CD4-positive, alpha-beta T cell treated with Interleukin-4 for 1 hour (primary cell): ENCODE measurements at regions not wholly inside any gene's neighbourhood (a gene's known extent, or its start where the extent isn't known, plus 50 kb on each side); places are given as distances from the start of the nearest gene placed in this dataset.

Experiments
- DNase-seq, 2 donors: peaks; one replicate each; pipeline ENCODE4 v3.0.0-alpha.2; 2020 to 2022

DNA sequence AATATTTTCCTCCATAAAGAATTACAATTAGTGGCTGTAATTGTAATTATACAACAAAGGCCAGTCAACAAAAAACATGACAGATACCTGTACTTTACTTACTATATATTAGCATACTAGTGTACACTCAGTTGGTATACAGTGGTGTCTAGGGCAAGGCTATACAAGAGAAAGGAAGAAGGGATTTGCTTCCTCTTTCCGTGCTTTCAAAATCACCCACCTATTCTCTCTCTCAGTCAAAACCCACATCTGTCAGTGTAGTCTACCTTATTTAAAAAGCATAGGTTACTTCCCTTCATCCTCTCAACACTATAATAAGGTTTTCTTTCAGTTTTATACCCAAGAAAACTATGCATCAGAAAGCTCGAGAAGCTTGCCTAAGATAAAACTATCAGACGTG lies 355.8 kb upstream of the NR5A2 start:
- no peak for DNase-seq

- no peak for DNase-seq
These were observed 351.6 kb upstream of the NR5A2 start for GRCh38 chr1:199675937-199676336.

- no peak for DNase-seq
These were observed 348.7 kb upstream of the NR5A2 start for GRCh38 chr1:199678771-199679170.

GRCh38 chr1:199682081-199682480 lies 345.4 kb upstream of the NR5A2 start:
- no peak for DNase-seq

DNA sequence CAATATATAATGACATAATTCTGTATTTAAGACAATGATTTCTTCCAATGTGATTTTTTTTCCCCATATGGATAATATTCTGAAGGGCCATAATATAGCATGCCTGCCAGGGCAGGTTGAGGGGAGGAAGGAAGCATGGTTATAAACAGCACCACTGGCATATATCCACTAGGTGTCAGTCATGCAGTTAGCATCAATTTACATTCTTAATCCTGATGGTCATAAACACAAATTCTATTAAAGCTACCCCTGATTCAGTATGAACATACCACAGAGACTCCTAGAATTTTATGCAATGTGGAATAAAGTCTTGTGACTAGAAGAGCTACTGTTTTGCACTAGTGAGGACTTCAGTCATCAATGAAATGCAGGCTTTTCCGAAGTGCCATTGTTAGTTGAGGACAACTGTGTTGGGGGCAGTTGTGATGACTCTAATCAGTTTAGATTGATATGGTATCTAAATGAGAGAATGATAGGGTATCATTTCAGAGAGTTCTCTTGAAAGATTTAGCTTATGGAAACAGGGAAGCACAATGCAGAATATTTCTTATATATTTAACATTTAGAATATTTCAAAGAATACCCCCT lies 342.7 kb upstream of the NR5A2 start:
- DNase-seq, result peak; percentile 20 to 31

DNA sequence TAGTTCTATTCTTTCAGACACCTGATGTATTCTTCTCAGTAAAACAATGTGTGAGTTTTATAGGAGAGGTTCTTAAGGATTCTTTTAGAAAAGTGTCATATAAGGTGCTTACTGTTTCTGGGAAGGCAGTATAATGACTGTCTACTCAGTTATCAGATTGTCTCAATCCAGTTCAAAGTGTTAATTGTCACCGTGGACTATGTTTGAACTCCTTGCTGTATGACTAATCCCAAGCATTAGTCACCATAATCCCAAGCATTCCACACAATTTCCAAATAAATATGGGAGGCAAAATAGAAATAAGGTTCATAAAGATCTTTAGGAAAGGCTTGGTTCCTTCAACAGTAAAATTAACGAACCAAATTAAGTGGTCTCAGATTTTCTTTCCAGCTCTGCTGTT lies 342.1 kb upstream of the NR5A2 start:
- DNase-seq, result no peak

GRCh38 chr1:199687321-199687720 lies 340.2 kb upstream of the NR5A2 start:
- no peak for DNase-seq

DNA sequence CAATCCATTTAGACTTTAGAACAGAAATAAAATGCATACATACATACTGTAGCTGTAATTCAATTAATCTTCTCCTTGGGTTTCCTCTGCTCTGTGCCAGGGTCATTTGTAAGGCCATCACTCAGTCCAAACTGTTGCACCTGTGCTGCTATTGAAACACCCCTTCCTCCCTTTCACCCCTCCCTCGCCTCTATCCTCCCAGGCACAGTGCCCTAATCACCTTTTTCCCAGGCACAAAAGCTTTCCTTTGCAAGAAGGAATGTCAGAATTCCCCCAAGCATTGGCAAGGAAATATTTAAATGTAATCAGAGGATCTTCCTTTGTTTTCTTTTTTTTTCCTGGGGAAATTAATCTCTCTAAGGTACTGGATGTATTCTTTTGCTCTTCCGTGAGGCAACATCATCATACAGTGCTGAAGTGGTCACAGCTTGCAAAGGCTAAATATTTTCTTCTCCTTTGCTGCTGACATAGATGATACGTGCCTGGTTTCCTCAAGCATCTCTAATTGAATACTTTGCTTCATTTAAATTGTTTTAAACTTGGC lies 339.3 kb upstream of the NR5A2 start:
- DNase-seq, result no peak

GRCh38 chr1:199688774-199689173 lies 338.7 kb upstream of the NR5A2 start:
- DNase-seq, result no peak

DNA sequence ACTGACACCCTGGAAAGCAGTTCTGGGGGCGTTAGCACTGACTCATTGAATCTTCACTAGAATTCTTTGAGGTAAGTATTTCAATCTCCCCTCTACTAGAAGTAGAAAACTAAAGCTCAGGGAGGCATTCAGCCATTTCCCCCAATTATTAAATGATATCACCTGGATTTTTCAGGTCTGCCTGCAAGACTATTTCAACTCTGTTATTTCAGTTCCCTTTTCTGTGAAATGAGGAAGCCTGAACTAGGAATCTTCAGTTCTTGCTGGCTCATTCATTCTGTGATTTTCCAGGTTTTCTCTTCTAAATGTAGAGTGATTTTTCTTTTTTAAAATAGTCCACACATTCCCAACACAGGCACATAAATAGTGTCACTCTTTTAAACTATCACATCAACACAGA lies 337.0 kb upstream of the NR5A2 start:
- no peak for DNase-seq

DNA sequence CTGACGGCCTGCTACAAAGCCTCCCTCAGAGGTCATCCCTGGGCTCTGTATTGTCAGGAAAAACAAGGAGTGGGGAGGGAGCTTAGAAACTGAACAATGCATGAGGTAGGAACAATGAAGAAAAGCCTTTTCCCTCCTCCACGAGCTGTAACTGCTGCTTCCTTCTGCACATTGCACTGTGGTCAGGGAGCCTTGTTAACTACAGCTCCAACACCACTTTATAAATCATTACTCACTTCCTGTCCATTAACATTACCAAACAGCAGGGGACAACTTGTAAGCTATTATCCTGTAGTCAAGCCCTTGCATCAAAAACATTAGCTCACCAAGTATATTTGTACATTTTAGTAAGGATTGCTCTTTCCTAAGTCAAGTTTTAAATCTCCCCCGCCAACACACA lies 336.0 kb upstream of the NR5A2 start:
- peak in 1 of 2 donors; percentile 12 for DNase-seq

- DNase-seq, result no peak
These were observed 333.8 kb upstream of the NR5A2 start for GRCh38 chr1:199693724-199694123.

GRCh38 chr1:199696225-199696624 lies 331.3 kb upstream of the NR5A2 start:
- no peak for DNase-seq

- DNase-seq, result no peak
These were observed 329.3 kb upstream of the NR5A2 start for GRCh38 chr1:199698222-199698621.

DNA sequence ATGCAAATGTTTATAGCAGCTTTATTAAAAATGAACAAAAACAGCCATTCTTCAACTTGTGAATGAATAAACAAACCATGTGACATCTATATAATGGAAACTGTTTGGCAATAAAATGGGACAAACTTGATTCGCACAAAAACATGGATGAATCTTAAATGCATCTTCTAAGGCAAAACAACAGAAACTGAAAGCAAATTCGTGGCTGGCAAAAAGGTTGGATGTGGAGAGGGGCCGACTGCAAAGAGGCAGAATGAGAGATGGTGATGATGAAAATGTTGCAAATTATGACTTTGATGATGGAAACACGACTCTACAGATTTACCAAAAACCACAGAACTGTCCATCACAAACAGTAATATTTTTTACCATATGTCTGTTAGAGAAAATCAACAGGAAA lies 327.0 kb upstream of the NR5A2 start:
- DNase-seq, result no peak

- no peak for DNase-seq
These were observed 325.8 kb upstream of the NR5A2 start for GRCh38 chr1:199701726-199702125.

- no peak for DNase-seq
These were observed 323.3 kb upstream of the NR5A2 start for GRCh38 chr1:199704231-199704630.

DNA sequence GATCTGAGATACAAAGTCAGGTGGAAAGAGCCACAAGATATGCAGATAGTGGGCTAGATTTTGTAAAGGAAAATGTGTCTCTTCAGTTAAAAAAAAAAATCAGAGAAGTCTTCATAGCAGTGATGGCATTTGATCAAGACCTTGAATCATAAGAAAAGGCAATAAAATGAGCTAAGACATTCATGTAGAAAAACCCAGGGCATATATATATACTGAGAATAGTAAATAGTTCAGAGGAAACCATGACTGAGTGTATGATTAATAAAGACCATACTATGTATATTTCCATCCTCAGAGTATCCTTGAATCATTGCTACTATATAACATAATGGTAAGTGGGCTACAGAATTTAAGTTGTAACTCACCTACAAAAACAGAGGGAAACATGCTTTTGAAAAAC lies 321.7 kb upstream of the NR5A2 start:
- DNase-seq, result no peak

GRCh38 chr1:199706826-199707606 lies 320.5 kb upstream of the NR5A2 start:
- no peak for DNase-seq

DNA sequence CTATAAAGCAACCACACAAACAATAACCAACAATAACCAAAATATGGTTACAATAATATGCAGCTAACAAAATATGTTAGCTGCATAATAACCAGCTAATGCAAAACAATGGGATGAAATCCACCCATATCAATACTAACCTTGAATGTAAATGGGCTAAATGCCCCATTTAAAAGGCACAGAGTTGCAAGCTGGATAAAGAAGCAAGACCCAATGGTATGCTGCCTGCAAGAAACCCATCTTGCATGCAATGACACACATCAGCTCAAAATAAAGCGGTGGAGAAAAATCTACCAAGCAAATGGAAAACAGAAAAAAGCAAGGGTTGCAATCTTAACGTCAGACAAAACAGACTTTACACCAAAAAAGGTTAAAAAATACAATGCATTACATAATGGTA lies 316.5 kb upstream of the NR5A2 start:
- no peak for DNase-seq

DNA sequence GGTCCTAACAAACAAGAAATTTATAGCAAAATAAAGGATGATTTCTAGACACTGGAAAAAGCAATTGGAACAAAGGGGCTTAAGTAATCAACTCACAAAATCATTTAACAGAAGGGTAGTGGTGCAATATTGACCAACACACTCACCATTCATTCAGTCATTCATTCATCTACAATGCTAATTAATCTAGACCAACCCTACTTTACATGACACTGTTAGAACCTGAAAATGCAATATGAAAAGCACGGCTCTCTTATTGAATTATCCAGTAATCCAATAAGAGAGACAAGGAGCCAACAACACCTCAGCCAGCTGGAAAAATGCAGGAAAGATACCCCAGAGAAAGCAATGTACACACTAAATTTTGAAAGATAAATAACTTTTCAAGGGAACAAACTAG lies 310.8 kb upstream of the NR5A2 start:
- no peak for DNase-seq

GRCh38 chr1:199719156-199719842 lies 308.2 kb upstream of the NR5A2 start:
- no peak for DNase-seq

DNA sequence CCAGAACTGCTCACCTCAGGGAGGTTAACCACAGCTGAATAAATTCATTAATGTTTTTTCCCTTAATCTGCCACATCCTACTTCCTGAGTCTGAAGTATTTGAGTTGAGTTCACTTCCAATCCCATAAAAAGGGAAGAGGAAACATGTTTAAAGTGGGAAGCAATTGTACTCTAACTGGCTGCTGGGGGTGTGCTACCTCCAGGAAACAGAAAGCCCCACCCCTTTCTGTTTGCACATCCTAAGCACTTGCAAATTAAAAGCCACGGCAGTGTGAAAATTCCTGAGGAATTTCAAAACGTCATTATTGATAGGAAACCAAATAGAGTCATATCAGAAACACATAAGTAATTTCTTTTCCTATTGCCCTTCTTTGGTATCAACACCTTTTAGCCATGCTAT lies 307.0 kb upstream of the NR5A2 start:
- no peak for DNase-seq

DNA sequence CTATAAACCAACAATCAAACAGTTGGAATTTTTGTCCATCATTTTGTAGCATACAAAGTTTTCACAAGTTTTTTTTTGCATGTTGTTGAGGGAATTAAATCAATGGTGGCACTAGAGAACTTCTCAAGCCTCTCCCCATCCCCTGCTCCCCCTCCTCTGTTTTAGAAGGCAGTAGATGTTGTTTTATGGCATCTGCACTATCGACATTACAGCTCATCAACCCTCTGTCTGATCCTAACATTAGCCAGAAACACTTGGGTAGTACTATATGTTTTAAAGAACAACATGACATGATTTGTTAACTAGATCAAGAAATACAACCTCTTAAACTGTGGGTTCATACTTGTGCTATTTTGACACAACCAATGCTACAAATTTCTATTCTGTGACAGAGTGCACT lies 306.5 kb upstream of the NR5A2 start:
- no peak for DNase-seq
